Ovary (tissue), 7 donors: ENCODE measurements at regions not wholly inside any gene's neighbourhood (a gene's known extent, or its start where the extent isn't known, plus 50 kb on each side); places are given as distances from the start of the nearest gene placed in this dataset.

Source experiments
- DNase-seq, 5 donors: peaks; one replicate each; pipeline ENCODE4 v3.0.0-alpha.2; 2019 to 2020
- H3K27ac ChIP-seq, 2 donors: fragments of 200-600 bp; one replicate each; pipeline versions ENCODE4 v1.5.1 to v1.8.0; 2019 to 2022
- H3K27me3 ChIP-seq: fragments of 200-600 bp; one replicate; pipeline ENCODE4 v1.8.0; 2022
- H3K36me3 ChIP-seq: fragments of 200-600 bp; sonication (generic); one replicate; pipeline ENCODE4 v1.5.1; 2019
- H3K4me1 ChIP-seq: one replicate; pipeline ENCODE4 v1.8.1; 2013; ENCODE audit warnings: mild to moderate bottlenecking, moderate library complexity; ENCODE audit not compliant: insufficient read depth
- H3K4me3 ChIP-seq: fragments of 200-600 bp; sonication (generic); one replicate; pipeline ENCODE4 v1.5.1; 2017
- H3K9me3 ChIP-seq, 2 donors: fragments of 200-600 bp in 1 of 2; sonication (generic) in 1 of 2; one replicate each; pipeline versions ENCODE4 v1.5.1 to v1.8.1; 2013 to 2019; ENCODE audit warnings: mild to moderate bottlenecking in 1 of 2, moderate library complexity in 1 of 2
- EP300 ChIP-seq: sonication (generic); formaldehyde crosslinking; IDR thresholded peaks from one replicate; pipeline ENCODE4 v1.6.1; 2017; ENCODE audit warnings: antibody characterized with exemption
- POLR2A ChIP-seq: fragments of 450-650 bp; IDR thresholded peaks from one replicate; pipeline ENCODE4 v1.6.1; 2017; ENCODE audit warnings: antibody characterized with exemption, mild to moderate bottlenecking, moderate library complexity
- WGBS, 3 donors: extraction: QIAGEN DNeasy Blood & Tissue Kit in 1 of 3; methylation state at CpG; one replicate each; pipeline versions ENCODE4 v1.1.5 to v1.1.7; 2013 to 2017; 5-methylcytosine and 5-hydroxymethylcytosine counted together
- intact Hi-C, 4 donors: fragments of 100-400 bp; cut with DNase I; formaldehyde crosslinking; loops; one replicate each; pipeline versions ENCODE4 v1.11.0 to v1.15.1; 2022 to 2023
- TF ChIP-seq, protein P1 (sequence below), 3 donors: fragments of 450-650 bp in 2 of 3; fragments of 200-600 bp in 1 of 3; IDR thresholded peaks; one replicate each; pipeline versions ENCODE4 v1.5.1 to v1.8.0; 2016 to 2022; ENCODE audit warnings: antibody characterized with exemption in 3 of 3, mild to moderate bottlenecking in 1 of 3
- donor health status: DM: no; HTN: no; CAD: no; lungs with moderate emphysema.
- donor health status: DM: no; HTN: no; CAD: no.
- donor health status: Bipolar disorder and iron deficiency.
- donor health status: DM: no; HTN: no; CAD: no.
- donor health status: DM: yes; HTN: yes; CAD: no.

DNA sequence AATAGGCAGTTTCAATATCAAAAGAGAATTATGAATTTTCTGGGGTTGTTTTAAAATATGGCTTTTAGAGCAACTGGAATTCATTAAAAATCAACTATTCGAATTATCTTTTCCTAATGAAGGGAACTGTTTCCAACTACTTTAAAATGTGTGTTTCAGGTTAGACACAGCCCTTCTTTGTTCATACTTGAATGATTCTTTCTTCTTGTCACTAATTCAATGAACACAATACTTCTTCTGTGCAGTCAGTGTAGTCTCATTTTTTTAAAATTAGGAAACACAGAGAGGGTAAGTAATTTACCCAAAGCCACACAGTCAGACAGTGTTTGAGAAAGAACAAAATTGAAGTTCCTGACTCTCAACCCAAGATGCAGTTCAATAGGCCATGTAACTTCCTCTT is 414.0 kb downstream of the CCDC91 start:
- WGBS, 3 donors, result 59 to 75% (median 71%) methylated on average over 1 of the region's 1 CpG
- no peak overlapping the region for H3K27ac ChIP-seq
- DNase-seq, result no peak
- H3K27me3 ChIP-seq, result no peaks in the 10 kb centered on the region
- no peaks in the 10 kb centered on the region for H3K9me3 ChIP-seq
- intact Hi-C loops, result no loop called here
- no peaks in the 10 kb centered on the region for H3K4me1 ChIP-seq
- TF ChIP-seq, protein P1, sequence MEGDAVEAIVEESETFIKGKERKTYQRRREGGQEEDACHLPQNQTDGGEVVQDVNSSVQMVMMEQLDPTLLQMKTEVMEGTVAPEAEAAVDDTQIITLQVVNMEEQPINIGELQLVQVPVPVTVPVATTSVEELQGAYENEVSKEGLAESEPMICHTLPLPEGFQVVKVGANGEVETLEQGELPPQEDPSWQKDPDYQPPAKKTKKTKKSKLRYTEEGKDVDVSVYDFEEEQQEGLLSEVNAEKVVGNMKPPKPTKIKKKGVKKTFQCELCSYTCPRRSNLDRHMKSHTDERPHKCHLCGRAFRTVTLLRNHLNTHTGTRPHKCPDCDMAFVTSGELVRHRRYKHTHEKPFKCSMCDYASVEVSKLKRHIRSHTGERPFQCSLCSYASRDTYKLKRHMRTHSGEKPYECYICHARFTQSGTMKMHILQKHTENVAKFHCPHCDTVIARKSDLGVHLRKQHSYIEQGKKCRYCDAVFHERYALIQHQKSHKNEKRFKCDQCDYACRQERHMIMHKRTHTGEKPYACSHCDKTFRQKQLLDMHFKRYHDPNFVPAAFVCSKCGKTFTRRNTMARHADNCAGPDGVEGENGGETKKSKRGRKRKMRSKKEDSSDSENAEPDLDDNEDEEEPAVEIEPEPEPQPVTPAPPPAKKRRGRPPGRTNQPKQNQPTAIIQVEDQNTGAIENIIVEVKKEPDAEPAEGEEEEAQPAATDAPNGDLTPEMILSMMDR (IDR thresholded peaks at IDR 0.05), result no peak
- TF ChIP-seq EP300 (no peak), POLR2A (no peak)
- no peak overlapping the region for H3K4me3 ChIP-seq
- no peaks in the 10 kb centered on the region for H3K36me3 ChIP-seq

DNA sequence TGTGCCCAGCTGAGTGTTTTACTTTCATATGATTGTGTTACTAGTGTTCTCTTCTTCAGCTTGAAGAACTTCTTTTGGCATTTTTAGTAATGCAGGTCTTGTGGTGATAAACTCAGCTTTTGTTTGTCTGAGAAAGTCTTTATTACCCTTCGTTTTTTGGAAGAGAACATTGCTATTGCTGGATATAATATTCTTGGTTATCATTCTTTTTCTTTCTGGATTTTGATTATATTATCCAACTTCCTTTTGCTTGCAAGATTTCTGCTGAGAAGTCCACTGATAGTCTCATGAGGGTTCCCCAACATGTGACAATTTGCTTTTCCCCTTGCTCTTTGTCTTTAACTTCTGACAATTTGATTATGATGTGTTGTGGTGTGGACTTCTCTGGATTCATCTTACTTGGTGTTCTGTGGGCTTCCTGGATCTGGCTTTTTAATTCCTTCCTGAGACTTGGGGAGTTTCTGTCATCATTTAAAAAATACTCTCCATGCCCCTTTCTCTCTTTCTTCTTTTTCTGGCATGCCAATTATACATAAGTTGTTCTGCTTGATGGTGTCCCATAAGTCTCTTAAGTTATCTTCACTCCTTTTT is 416.8 kb downstream of the CCDC91 start:
- no peak overlapping the region for H3K4me3 ChIP-seq
- intact Hi-C loops, result no loop called here
- 69 to 76% (median 70%) methylated on average over 1 of the region's 1 CpG for WGBS, 3 donors
- no peaks in the 10 kb centered on the region for H3K27me3 ChIP-seq
- no peak overlapping the region for H3K27ac ChIP-seq
- no peaks in the 10 kb centered on the region for H3K9me3 ChIP-seq
- no peak for DNase-seq
- TF ChIP-seq, protein P1 (IDR thresholded peaks at IDR 0.05), result no peak
- TF ChIP-seq EP300 (no peak), POLR2A (no peak)
- H3K36me3 ChIP-seq, result no peaks in the 10 kb centered on the region
- H3K4me1 ChIP-seq, result no peaks in the 10 kb centered on the region

DNA sequence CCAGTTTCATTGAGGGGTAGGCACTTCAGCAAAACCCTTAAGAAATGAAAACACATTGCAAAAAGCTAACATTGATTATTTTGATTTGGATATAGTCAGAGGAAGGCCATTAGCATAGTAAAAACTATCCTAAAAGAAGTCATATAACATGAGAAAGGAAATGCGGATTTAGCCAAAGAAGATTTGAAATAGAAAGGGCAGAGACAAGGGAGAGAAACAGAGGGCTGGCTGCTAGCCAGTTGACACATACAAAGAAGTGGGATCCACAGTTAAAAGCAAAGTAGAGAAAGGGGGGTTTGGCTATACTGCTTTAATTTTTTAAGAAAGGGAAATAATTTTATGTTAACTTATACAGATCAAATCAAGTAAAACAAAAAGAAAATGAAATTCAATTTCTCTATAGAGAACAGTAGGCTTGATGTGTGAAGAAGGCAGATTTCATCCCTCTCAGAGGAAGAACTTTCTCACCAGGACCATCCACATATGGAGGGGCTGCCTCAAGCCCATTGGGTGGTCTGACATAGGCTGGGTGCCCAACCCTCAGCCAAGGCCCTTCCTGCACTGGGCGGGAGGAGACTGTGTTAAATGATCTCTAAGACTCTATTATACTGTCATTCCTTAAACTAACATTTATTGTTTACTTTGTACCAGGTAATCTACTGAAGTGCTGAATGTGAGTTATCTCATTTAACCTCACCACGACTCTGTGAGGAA is 420.3 kb downstream of the CCDC91 start:
- no peaks in the 10 kb centered on the region for H3K27me3 ChIP-seq
- no peak for DNase-seq
- H3K4me1 ChIP-seq, result no peaks in the 10 kb centered on the region
- 60 to 68% (median 61%) methylated on average over 3 of the region's 3 CpGs for WGBS, 3 donors
- TF ChIP-seq, protein P1 (IDR thresholded peaks at IDR 0.05), result no peak
- TF ChIP-seq POLR2A (no peak), EP300 (no peak)
- intact Hi-C loops, result no loop called here
- H3K27ac ChIP-seq, result no peak overlapping the region
- H3K36me3 ChIP-seq, result no peaks in the 10 kb centered on the region
- no peaks in the 10 kb centered on the region for H3K9me3 ChIP-seq
- H3K4me3 ChIP-seq, result no peak overlapping the region

DNA sequence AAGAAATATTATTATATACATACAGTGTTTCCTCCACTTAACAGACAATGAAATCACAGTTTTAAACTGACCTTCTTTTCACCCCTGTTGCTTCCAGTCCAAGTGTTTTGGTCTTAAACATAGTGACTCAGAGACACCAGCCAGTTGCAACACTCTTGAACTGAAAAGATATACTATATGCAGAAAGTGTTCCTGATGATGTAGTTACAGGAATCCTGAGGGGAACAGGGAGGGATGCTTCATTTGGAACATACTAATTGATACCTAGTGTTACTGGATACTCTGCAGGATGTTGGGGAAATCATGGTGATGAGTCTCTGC is 420.8 kb downstream of the CCDC91 start:
- Histone ChIP-seq H3K27ac (no peak overlapping the region), H3K27me3 (no peaks in the 10 kb centered on the region), H3K9me3 (no peaks in the 10 kb centered on the region), H3K36me3 (no peaks in the 10 kb centered on the region), H3K4me3 (no peak overlapping the region), H3K4me1 (no peaks in the 10 kb centered on the region)
- no peak for DNase-seq
- TF ChIP-seq, protein P1 (IDR thresholded peaks at IDR 0.05), result no peak
- intact Hi-C loops, result no loop called here
